Body of pancreas (tissue), 4 donors: ENCODE measurements at regions not wholly inside any gene's neighbourhood (a gene's known extent, or its start where the extent isn't known, plus 50 kb on each side); places are given as distances from the start of the nearest gene placed in this dataset.
"Not testable (repeated sequence)": the region's sequence is repeated elsewhere in the genome, so short reads cannot be mapped to it uniquely, and the experiment has no call there.

Source experiments
- POLR2A ChIP-seq, 3 donors: fragments of 450-650 bp; IDR thresholded peaks; one replicate each; pipeline ENCODE4 v1.6.1; 2016; ENCODE audit warnings: antibody characterized with exemption in 3 of 3, mild to moderate bottlenecking in 2 of 3
- TF ChIP-seq, protein P1 (sequence below), 7 experiments: fragments of 450-650 bp in 4 of 7; fragments of 200-600 bp in 3 of 7; sonication (generic) in 3 of 7; IDR thresholded peaks; one replicate each; pipeline ENCODE4 v1.5.1; 2016 to 2019; ENCODE audit warnings: antibody characterized with exemption in 7 of 7

DNA sequence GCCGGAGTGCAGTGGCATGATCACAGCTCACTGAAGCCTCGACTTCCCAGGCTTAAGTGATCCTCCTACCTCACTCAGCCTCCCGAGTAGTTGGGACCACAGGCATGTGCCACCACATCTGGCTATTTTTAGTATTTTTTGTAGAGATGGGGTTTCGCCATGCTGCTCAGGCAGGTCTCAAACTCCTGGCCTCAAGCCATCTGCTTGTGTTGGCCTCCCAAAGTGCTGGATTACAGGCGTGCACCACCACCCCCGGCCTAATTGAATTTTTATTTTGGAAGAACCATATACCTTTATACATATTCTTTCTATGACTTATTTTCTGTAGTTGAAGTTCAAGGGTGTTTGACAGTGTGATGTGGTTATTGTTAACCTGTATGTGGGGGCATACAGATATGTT is 2885.9 kb downstream of the RPIA start:
- TF ChIP-seq, protein P1, sequence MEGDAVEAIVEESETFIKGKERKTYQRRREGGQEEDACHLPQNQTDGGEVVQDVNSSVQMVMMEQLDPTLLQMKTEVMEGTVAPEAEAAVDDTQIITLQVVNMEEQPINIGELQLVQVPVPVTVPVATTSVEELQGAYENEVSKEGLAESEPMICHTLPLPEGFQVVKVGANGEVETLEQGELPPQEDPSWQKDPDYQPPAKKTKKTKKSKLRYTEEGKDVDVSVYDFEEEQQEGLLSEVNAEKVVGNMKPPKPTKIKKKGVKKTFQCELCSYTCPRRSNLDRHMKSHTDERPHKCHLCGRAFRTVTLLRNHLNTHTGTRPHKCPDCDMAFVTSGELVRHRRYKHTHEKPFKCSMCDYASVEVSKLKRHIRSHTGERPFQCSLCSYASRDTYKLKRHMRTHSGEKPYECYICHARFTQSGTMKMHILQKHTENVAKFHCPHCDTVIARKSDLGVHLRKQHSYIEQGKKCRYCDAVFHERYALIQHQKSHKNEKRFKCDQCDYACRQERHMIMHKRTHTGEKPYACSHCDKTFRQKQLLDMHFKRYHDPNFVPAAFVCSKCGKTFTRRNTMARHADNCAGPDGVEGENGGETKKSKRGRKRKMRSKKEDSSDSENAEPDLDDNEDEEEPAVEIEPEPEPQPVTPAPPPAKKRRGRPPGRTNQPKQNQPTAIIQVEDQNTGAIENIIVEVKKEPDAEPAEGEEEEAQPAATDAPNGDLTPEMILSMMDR (IDR thresholded peaks at IDR 0.05), result not testable (repeated sequence)
- not testable (repeated sequence) for TF ChIP-seq POLR2A (IDR thresholded peaks at IDR 0.05)
